Naive thymus-derived CD4-positive, alpha-beta T cell (primary cell): ENCODE measurements at regions not wholly inside any gene's neighbourhood (a gene's known extent, or its start where the extent isn't known, plus 50 kb on each side); places are given as distances from the start of the nearest gene placed in this dataset.

Experiments
- ATAC-seq: fragments of 150-1000 bp; cut with Tn5 transposase; 2 replicates; pipeline ENCODE4 v1.10.0; 2021; ENCODE audit warnings: mild to moderate bottlenecking, moderate library complexity
- CTCF ChIA-PET: fragments of 350-600 bp; sonication (Branson Sonifier 250); formaldehyde crosslinking; loops from one replicate; lab custom pipeline; 2021; ENCODE audit warnings: antibody characterized with exemption; lab: Charles Lee
- POLR2A ChIA-PET: fragments of 350-600 bp; sonication (Branson Sonifier 250); formaldehyde crosslinking; loops from one replicate; lab custom pipeline; 2021; ENCODE audit warnings: antibody characterized with exemption, inconsistent platforms; lab: Charles Lee
- DNase-seq, 9 donors: peaks; one replicate each; pipeline versions ENCODE4 v3.0.0 to v3.0.0-alpha.2; 2020 to 2022; ENCODE audit warnings: mixed read lengths in 1 of 9
- H3K27ac ChIP-seq: one replicate; pipeline ENCODE4 v1.7.0; 2013; ENCODE audit warnings: mild to moderate bottlenecking, low read depth, low read length, moderate library complexity
- H3K27me3 ChIP-seq, 2 donors: one replicate each; pipeline ENCODE4 v1.7.0; 2013; ENCODE audit warnings: low read length in 2 of 2, mild to moderate bottlenecking in 2 of 2, moderate library complexity in 2 of 2; ENCODE audit not compliant: control insufficient read depth in 2 of 2, insufficient read depth in 2 of 2
- H3K36me3 ChIP-seq, 3 experiments: 1 replicate in 2 of 3; 2 replicates in 1 of 3; pipeline ENCODE4 v1.7.0; 2013; ENCODE audit warnings: low read length in 3 of 3, mild to moderate bottlenecking in 3 of 3, moderate library complexity in 1 of 3; ENCODE audit not compliant: insufficient read depth in 3 of 3, control insufficient read depth in 2 of 3
- H3K4me1 ChIP-seq, 2 donors: one replicate each; pipeline ENCODE4 v1.7.0; 2013; ENCODE audit warnings: low read length in 2 of 2, mild to moderate bottlenecking in 2 of 2, moderate library complexity in 1 of 2; ENCODE audit not compliant: control insufficient read depth in 2 of 2, insufficient read depth in 2 of 2
- H3K4me3 ChIP-seq: 2 replicates; pipeline ENCODE4 v1.7.0; 2013; ENCODE audit warnings: mild to moderate bottlenecking, low read length
- H3K9me3 ChIP-seq, 3 experiments: 1 replicate in 2 of 3; 2 replicates in 1 of 3; pipeline ENCODE4 v1.7.0; 2013; ENCODE audit warnings: low read length in 3 of 3; ENCODE audit not compliant: control insufficient read depth in 2 of 3
- H3K27ac Mint-ChIP-seq, 9 donors: one replicate each; pipeline ENCODE4 v1.8.0; 2020 to 2022; ENCODE audit warnings: mixed read lengths in 9 of 9, mild to moderate bottlenecking in 8 of 9, moderate library complexity in 5 of 9, inconsistent platforms in 2 of 9
- H3K27me3 Mint-ChIP-seq, 5 donors: one replicate each; pipeline ENCODE4 v1.8.0; 2021 to 2022; ENCODE audit warnings: mixed read lengths in 5 of 5, mild to moderate bottlenecking in 1 of 5
- H3K36me3 Mint-ChIP-seq, 5 donors: one replicate each; pipeline ENCODE4 v1.8.0; 2020 to 2022; ENCODE audit warnings: mixed read lengths in 5 of 5, mild to moderate bottlenecking in 3 of 5, inconsistent platforms in 1 of 5
- H3K4me1 Mint-ChIP-seq, 7 donors: one replicate each; pipeline ENCODE4 v1.8.0; 2020 to 2022; ENCODE audit warnings: mixed read lengths in 7 of 7, mild to moderate bottlenecking in 3 of 7, inconsistent platforms in 1 of 7
- H3K4me3 Mint-ChIP-seq, 10 donors: one replicate each; pipeline ENCODE4 v1.8.0; 2020 to 2022; ENCODE audit warnings: mild to moderate bottlenecking in 10 of 10, mixed read lengths in 10 of 10, moderate library complexity in 6 of 10, inconsistent platforms in 2 of 10
- H3K9me3 Mint-ChIP-seq, 11 donors: one replicate each; pipeline ENCODE4 v1.8.0; 2020 to 2022; ENCODE audit warnings: mixed read lengths in 11 of 11, mild to moderate bottlenecking in 4 of 11, inconsistent platforms in 1 of 11, moderate library complexity in 1 of 11
- intact Hi-C, 2 donors: fragments of 100-400 bp; cut with micrococcal nuclease; formaldehyde crosslinking; loops; one replicate each; pipeline ENCODE4 v1.15.1; 2023

DNA sequence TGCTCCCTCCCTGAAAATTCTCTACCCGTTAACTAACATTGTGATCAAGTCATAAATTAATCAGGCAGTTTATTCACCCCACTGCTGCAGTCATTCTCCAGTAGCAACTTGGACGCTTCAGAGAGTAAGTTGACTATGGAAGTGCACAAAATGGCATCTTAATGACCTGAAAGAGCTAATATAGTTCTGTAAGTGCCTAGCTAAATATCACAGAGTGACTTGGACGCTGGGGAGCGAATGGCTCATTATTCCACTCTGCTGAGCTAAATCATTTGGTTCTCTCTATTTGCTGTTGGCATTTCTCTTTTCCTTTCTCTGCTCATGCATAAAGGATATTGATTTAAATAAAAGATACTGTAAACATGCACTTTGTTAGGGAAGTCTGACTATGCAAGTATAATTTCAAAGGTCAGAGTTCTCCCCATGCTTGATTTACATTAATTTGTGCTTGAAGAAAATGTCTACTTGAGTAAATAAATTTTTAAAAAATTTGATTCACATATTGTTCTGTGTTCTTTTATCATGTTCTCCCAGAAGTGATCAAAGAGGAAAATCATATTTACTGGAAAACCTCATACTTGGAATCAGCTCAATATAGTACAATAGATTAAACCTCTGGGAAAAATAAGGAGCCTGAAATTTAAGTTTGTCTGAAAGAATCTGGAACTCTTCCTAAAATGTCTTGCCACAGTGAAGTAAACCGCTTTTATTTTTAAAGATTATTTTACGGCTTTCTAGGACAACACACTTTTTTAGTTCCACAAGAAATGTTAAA, 169.5 kb upstream of the HAPLN1 start:
- no peaks in the 10 kb centered on the region for H3K27me3 Mint-ChIP-seq

DNA sequence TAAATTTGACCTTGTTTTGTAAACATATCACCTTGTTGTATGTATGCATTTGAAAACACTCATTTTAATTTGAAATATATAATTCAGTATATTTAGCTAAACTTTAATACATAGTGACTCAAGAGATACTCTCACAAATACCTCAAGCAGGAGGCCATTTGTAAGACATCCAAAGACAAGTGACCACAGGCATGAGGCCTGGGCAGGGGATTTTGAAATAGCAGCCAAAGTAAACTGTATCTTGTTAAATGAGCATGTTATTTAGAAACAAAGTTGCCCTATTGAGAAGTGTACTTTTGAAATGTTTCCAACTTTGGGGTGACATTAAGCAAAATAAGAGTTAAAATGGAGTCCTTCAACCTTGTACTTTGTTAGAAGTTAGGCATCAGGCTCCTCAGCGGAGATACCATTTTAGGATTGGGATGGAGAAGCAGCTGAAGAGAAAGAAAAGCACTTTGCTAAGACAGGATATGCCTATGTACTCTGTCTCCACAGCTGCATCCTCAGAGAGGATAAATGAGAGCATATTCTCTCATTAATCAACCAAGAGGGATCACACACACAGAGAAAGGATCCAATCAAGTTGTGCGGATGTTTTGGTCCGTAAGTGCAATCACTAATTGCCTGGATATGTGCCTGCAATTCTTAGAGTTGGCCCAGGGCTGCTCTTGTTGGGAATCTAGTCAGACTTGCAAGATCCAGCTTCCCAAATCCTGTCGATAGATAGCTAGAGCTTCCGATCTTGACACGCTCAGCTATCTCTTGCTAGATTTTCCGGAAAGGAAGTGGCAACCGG, 157.5 kb upstream of the HAPLN1 start:
- ChIA-PET CTCF (no interaction called here), POLR2A (no interaction called here)
- no peaks in the 10 kb centered on the region for H3K27me3 ChIP-seq
- no peaks in the 10 kb centered on the region for H3K36me3 ChIP-seq
- intact Hi-C loops = no loop called here
- H3K4me3 ChIP-seq = no peak overlapping the region
- no peak overlapping the region for H3K4me3 Mint-ChIP-seq
- no peaks in the 10 kb centered on the region for H3K27me3 Mint-ChIP-seq
- no peak for DNase-seq
- H3K27ac Mint-ChIP-seq = no peak overlapping the region
- H3K9me3 ChIP-seq = no peaks in the 10 kb centered on the region
- peaks cover 0 to 3% (median 0%) of the 10 kb centered on the region in 11 donors for H3K9me3 Mint-ChIP-seq
- no peak overlapping the region for H3K27ac ChIP-seq
- no peaks in the 10 kb centered on the region for H3K36me3 Mint-ChIP-seq
- ATAC-seq = no peak
- no peaks in the 10 kb centered on the region for H3K4me1 Mint-ChIP-seq
- H3K4me1 ChIP-seq = no peaks in the 10 kb centered on the region

More for the DNA sequence above, 169.5 kb upstream of the HAPLN1 start:
- Histone ChIP-seq H3K27me3 (no peaks in the 10 kb centered on the region), H3K9me3 (no peaks in the 10 kb centered on the region), H3K27ac (no peak overlapping the region), H3K4me3 (no peak overlapping the region), H3K36me3 (no peaks in the 10 kb centered on the region), H3K4me1 (no peaks in the 10 kb centered on the region)
- no peak for DNase-seq
- Mint-ChIP-seq H3K27ac (no peak overlapping the region), H3K4me3 (no peak overlapping the region), H3K9me3 (peaks cover 0 to 3% (median 0%) of the 10 kb centered on the region in 11 donors), H3K4me1 (no peaks in the 10 kb centered on the region), H3K36me3 (no peaks in the 10 kb centered on the region)
- ChIA-PET CTCF (no interaction called here), POLR2A (no interaction called here)
- no peak for ATAC-seq
- intact Hi-C loops = no loop called here

DNA sequence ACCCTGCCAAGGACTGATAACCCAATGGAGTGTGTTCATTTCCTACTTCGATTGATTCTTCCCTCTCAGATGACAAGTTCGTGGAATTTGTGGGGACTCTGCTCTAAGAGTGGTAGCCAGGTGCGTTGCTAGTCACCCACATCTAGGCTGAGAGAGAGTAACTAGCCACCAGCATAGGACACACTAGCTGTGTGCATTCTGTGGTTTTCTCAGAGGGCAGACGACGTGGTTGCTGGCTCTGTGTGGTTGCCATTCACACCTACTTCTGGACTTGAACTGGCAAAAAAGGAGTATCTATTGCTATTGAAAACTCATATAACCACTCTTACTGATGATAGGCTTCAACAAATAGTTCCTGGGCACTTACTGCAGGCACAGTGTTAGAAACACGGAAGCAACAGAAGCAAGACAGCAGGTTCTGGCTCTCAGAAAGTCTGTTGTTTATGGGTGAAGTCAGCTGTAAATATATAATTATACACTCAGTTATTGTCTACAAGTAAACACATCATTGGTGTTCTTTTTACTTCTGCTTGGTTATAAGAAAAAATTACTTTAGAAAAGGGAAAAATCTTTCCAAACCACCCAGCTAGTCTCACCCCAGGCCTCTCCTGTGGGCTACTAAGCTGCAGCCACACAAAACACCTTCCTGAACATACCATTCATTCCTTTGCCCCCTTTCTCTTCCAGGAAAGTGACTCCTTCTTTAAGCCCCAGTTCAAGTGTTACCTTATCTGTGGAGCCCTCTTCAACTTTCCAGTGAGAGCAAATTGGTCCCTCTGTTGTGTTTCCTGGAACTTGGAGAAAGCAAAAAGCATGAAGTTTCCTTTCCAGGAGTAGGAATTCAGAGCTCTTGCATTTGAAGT, 151.1 kb upstream of the HAPLN1 start:
- Histone ChIP-seq H3K36me3 (no peaks in the 10 kb centered on the region), H3K27me3 (no peaks in the 10 kb centered on the region), H3K9me3 (no peaks in the 10 kb centered on the region), H3K4me1 (no peaks in the 10 kb centered on the region), H3K4me3 (no peak overlapping the region), H3K27ac (no peak overlapping the region)
- ChIA-PET CTCF (no interaction called here), POLR2A (no interaction called here)
- intact Hi-C loops = no loop called here
- ATAC-seq = no peak
- Mint-ChIP-seq H3K27me3 (peaks cover 0 to 3% (median 0%) of the 10 kb centered on the region in 5 donors), H3K36me3 (no peaks in the 10 kb centered on the region), H3K9me3 (peaks cover 0 to 6% (median 0%) of the 10 kb centered on the region in 11 donors), H3K27ac (no peak overlapping the region), H3K4me1 (no peaks in the 10 kb centered on the region), H3K4me3 (no peak overlapping the region)
- no peak for DNase-seq

DNA sequence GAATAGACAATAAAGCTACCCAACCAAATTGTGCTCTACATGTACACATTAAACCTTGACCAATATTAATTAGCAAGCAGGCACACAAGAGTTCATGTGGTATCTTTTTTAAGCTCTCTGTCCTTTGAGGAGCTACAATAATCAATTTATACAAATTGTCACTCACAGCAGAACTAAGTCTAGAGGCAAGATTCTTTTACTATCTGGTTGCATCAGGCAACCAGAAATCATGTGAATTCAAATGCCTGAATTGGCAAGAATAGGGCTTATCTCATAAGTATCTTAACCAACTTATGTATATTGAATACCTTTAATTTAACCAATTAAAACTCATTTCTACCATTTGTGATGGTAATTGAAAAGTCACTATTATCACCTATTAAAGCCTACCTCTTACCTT, 145.5 kb upstream of the HAPLN1 start:
- H3K4me1 Mint-ChIP-seq = no peaks in the 10 kb centered on the region
- intact Hi-C loops = no loop called here
- H3K36me3 ChIP-seq = no peaks in the 10 kb centered on the region
- ChIA-PET CTCF (no interaction called here), POLR2A (no interaction called here)
- ATAC-seq (no peak), DNase-seq (no peak)
- no peak overlapping the region for H3K4me3 Mint-ChIP-seq
- peaks cover 0 to 3% (median 0%) of the 10 kb centered on the region in 5 donors for H3K27me3 Mint-ChIP-seq
- H3K4me1 ChIP-seq = no peaks in the 10 kb centered on the region
- H3K9me3 ChIP-seq = no peaks in the 10 kb centered on the region
- H3K27ac ChIP-seq = no peak overlapping the region
- no peak overlapping the region for H3K4me3 ChIP-seq
- H3K36me3 Mint-ChIP-seq = no peaks in the 10 kb centered on the region
- peaks cover 0 to 11% (median 0%) of the 10 kb centered on the region in 11 donors for H3K9me3 Mint-ChIP-seq
- H3K27me3 ChIP-seq = no peaks in the 10 kb centered on the region
- H3K27ac Mint-ChIP-seq = no peak overlapping the region

DNA sequence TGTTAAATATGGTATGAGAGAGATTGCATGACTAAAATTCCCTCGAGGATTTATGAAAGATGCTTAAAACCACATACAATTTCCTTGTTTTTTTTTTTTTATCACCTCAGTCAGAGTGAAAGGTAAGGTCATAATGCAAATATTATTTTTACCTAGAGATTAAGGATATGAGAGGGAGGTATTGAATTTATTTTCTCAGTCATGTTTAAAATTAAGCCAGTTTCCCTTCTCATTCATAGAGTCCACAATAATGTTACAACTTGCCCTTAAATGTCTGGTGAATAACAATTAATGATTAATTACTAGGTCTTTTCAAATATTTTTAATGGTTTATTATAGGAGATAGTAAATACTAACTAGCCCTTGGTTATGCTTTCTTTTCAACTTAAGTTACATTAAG, 144.9 kb upstream of the HAPLN1 start:
- no peaks in the 10 kb centered on the region for H3K27me3 ChIP-seq

DNA sequence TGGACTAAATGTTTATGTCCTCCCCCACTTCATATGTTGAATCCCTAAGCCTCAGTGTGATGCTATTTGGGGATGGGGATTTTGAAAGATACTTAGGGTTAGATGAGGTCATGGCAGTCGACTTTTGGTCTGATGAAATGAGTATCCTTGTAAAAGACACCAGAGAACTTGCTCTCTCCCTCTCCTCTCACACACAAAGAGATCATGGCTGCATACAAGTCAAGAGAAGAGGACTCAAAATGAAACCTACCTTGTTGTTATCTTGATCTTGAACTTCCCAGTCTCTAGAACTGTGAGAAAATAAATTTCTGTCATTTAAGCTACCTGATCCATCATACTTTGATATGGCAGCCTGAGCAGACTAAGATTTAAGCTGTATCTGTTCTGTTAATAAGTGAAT, 144.0 kb upstream of the HAPLN1 start:
- H3K36me3 Mint-ChIP-seq = no peaks in the 10 kb centered on the region
- intact Hi-C loops = no loop called here

More for the DNA sequence above, 144.9 kb upstream of the HAPLN1 start:
- Histone ChIP-seq H3K4me1 (no peaks in the 10 kb centered on the region), H3K27ac (no peak overlapping the region), H3K4me3 (no peak overlapping the region), H3K36me3 (no peaks in the 10 kb centered on the region), H3K9me3 (no peaks in the 10 kb centered on the region)
- no peak for DNase-seq
- Mint-ChIP-seq H3K27ac (no peak overlapping the region), H3K4me1 (no peaks in the 10 kb centered on the region), H3K4me3 (no peak overlapping the region), H3K36me3 (no peaks in the 10 kb centered on the region), H3K27me3 (peaks cover 0 to 3% (median 0%) of the 10 kb centered on the region in 5 donors), H3K9me3 (peaks cover 0 to 11% (median 0%) of the 10 kb centered on the region in 11 donors)
- POLR2A ChIA-PET = no interaction called here
- ATAC-seq = no peak
- CTCF ChIA-PET = no interaction called here
- intact Hi-C loops = no loop called here

More for the DNA sequence above, 144.0 kb upstream of the HAPLN1 start:
- ChIA-PET CTCF (no interaction called here), POLR2A (no interaction called here)
- Mint-ChIP-seq H3K4me3 (no peak overlapping the region), H3K27ac (no peak overlapping the region), H3K9me3 (peaks cover 0 to 11% (median 0%) of the 10 kb centered on the region in 11 donors), H3K27me3 (peaks cover 0 to 3% (median 0%) of the 10 kb centered on the region in 5 donors), H3K4me1 (no peaks in the 10 kb centered on the region)
- Histone ChIP-seq H3K4me1 (no peaks in the 10 kb centered on the region), H3K36me3 (no peaks in the 10 kb centered on the region), H3K9me3 (no peaks in the 10 kb centered on the region), H3K4me3 (no peak overlapping the region), H3K27ac (no peak overlapping the region), H3K27me3 (no peaks in the 10 kb centered on the region)
- DNase-seq = no peak
- ATAC-seq = no peak
